NCI-H2081 (cell line): ENCODE measurements at regions not wholly inside any gene's neighbourhood (a gene's known extent, or its start where the extent isn't known, plus 50 kb on each side); places are given as distances from the start of the nearest gene placed in this dataset.
A peak's percentile ranks its signal among the peaks of the same experiment; 100 is the strongest.

Experiments
- DNase-seq, 2 experiments: peaks; one replicate each; lab custom pipeline; 2025; lab: John Stamatoyannopoulos, UW

DNA sequence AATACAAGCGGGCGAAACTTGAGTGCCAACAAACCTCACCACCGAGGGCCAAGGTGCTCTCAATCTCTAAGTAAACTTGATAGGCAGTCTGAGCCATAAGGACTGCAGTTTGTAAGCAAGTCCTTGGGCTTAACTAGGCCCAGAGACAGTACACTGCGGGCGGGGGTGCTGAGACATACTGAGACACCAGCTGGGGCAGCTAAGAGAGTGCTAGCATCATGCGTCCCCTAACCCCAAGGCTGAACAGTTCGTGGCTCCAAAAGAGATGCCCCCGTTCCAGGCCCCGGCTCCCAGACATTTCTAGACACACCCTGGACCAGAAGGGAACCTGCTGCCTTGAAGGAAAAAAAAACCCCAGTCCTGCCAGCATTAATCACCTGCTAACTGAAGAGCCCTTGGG lies 126.8 kb upstream of the PRDX4 start:
- DNase-seq: no peak

DNA sequence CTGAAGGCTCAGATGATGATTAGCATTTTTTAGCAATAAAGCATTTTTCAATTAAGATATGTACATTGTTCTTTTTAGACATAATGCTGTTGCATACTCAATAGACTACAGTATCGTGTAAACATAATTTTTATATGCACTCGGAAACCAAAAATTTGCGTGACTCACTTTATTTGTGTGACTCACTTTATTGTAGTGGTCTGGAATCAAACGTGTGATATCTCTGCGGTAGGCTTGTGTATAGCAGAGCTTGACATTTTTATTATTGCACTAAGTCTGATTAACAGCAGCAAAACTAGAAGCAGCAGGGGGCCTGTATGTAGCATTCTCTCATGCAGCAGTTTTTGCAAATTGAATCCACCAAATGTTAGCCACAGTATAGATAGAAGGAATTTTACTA lies 119.1 kb upstream of the PRDX4 start:
- no peak for DNase-seq

DNA sequence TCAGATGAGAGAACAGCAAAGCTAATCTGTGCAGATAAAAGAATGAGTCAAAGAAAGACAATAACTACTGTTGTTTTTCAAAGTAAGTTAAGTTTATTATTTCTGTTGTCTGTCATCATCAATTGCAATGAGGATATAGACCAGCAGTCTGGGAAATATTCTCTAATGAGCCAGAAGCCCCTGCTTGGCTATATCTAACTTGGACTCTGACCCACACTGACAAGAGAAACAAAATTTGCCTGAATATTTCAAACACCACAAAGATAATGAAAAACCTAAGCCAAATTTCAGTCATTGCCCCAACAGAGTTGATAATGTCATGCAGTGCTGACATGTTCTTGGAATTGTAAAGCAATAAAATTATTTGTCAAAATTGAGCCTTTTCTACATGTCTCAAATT lies 115.0 kb upstream of the PRDX4 start:
- DNase-seq: no peak

DNA sequence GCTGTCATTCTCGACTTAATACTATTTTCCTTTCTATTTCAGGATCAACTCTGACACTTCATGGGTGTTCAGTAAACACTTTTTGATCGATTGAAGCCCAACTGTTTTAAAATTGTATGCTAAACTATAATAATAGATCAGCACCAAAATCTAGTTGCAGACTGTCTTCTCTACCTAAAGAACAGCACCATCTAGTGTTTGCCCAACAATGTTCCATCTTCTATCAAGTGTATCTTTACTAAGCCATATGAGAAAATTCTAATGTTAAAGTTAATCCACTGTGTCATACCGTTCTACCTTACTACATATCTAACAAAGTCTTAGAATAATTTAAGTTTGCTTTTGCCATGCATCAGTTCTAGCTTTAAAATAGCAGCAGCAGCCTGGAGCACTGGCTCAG lies 113.0 kb upstream of the PRDX4 start:
- DNase-seq: peak; percentile 38

DNA sequence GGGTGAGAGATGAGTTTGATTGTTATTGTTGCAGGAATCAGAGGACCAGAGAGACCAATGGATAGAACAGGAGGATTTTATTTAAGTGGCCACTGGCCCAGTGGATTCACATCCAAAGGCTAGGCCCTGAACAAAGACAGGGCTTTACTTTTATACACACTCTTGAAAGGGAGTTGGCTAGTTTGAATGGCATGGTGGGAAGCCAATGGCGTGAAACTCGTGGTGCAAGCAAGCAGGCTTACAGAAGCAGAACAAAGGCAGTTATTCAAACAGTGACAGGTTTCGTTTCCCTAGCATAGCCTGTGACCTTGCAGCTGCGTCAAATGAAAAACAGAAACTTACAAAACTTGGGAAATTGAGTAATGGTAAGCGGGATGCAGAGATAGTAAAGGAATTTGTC lies 110.2 kb upstream of the PRDX4 start:
- DNase-seq: no peak

DNA sequence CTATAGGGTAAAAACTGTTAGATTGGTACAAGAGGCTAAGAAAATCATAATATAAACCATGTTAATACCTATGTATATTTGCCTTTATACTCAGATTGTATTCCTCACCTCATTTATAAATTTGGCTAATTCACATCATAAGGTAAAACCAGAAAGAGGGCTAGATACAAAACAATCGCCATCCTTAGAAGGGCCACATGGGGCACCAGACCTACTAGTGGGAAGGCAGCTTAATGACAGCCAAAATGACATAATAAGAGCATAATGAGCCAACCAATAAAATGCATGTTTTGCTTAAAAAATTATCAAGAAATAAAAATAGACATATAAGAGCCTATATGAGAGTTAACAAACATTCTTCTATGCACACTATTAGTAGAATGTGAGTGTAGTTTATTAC lies 107.3 kb upstream of the PRDX4 start:
- no peak for DNase-seq

DNA sequence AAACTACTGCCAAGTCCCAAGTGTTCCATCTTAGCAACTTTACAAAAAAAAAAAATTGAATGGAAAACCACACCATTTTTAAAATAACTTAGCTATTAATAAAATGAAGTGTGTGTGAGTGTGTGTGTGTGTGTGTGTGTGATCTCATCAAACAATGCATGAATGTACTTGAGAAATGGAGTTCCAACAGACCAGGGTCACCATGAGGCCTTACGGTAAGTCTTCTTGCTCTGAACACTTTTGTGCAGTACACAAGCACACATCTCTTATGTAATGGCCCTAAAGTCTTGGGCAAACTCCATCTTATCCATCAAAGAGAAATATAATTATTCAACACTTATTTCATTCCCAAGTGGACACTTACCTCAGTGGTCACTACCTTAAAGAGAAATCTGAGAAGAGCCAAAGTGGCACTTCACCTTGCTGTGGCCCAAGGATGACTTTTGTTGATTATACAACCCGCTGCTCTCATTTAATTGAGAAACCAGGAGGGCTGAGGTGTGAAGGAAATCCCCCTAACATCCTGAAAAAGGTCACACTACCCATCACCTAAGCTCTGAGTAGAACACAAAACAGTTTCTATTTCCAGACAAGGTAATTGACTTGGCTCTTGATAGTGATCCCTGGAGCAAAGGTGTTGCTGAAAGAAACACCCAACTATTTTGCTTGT lies 96.5 kb upstream of the PRDX4 start:
- DNase-seq: no peak

DNA sequence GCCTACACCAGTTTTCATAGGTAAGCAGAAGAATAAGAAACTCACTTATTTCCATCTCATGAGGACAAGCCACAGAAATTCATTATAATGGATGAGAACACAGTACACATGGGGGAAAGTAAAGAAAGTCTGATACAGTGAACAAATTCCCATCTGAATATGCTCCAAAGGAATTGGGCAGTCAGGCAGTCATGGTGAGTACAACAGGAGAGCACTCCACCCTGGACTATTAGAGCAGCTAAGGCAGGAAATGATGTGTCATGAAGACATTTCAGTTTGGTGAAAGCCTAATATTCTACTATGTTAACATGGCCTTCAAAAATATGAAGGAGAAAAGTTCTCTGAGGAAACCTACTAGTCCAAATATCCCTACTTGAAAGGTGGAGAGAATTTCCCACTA lies 92.0 kb upstream of the PRDX4 start:
- no peak for DNase-seq

DNA sequence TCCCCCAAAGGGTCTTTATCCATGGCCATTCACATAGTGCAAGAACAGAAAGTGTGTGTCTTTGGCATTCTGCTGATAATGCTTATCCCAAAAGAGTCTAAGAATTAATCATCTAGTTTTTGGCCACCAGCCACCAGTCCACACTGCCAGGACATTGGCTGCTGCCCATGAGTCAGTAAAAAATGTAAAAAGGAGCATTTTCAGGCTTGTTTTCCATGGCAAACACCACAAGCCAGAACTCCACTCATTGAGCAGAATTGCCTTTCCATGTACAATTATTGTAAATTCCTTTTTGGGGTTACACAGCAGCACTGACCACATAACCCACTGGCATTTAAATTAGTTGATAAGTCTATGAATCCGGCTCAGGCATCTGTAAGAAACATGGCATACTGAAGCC lies 89.2 kb upstream of the PRDX4 start:
- DNase-seq: no peak

DNA sequence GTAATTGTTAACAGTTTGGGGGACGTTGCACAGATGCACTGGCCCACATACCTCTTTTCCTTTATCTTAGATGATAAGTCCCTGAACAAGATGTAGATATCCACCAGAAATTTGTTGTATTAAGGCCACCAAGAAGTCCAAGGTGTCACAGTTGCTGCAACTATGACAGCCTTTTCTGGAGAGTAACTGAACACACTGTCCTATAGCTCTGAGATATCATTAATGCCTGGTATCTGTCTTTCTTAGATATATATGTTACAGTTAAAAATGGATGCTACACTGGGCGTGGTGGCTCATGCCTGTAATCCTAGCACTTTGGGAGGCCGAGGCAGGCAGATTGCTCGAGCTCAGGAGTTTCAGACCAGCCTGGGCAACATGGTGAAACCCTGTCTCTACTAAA lies 77.8 kb upstream of the PRDX4 start:
- DNase-seq: no peak

DNA sequence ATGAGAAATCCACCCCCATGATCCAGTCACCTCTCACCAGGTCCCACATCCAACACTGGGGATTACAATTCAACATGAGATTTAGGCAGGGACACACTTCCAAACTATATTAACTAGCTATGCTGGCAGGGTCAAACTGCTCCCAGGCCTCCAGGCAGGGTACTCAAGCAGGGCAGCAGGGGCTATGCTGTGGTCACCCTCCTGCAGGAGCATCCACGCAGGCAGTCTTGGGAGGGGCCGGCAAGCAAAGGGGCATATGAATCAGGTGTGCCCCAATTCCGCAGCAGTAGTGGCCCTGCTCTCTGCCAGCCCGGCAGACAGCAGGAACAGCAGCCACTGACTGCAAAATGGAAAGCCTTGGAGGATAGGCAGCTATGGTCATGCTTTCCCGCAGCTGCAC lies 74.6 kb upstream of the PRDX4 start:
- no peak for DNase-seq

DNA sequence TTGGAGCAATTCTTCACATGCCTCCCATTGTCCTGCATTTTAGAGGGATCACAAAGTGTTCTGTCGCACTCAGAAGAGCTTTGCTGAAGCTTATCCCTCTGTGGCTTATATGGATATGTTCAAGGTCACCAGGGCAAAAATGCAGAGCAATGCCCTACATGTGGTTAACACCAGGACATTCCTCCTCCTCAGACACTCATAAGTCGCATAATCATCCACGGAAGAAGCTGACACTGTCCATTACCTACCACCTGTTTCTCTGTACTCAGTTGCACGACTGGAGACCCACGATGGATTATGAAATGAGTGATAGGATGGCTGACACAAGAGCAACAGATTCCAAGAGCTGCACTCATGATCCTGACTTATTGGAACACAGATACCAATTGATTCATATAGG lies 68.7 kb upstream of the PRDX4 start:
- no peak for DNase-seq

DNA sequence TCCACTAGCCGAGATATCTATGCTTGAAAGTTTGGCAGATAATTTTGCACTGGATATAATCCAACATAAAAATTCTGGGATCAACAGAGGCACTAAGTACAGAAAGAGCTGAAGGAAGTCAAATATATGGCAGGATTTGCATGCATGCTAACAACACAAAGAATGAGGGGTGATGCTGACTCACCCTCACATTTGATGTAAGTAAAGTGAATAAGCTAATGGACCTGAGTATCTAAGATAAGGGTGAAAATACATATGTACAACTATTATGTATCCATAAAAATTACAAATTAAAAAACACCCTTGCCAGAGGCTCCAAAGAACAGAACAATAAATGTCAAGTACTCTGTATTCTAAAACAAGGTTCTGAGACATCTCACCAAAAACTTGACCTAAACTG lies 63.8 kb upstream of the PRDX4 start:
- no peak for DNase-seq

DNA sequence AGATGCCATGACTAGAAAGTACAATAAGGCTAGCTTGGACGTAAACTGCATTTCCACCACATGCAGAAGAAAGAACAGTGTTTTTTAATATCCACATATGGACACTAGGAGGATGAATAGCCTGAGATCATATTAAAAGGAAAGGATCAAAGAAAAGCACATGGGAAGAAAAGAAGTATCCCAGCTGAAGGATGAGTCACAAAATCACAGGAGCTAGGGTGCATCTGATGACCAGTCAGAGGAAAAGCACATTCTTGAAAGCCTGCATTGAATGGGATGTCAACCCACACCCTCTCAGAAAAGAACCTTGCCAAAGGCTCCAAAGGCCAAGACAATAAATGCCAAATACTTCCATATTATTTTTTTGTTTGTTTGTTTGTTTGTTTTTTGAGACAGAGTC lies 56.8 kb upstream of the PRDX4 start:
- DNase-seq: no peak

DNA sequence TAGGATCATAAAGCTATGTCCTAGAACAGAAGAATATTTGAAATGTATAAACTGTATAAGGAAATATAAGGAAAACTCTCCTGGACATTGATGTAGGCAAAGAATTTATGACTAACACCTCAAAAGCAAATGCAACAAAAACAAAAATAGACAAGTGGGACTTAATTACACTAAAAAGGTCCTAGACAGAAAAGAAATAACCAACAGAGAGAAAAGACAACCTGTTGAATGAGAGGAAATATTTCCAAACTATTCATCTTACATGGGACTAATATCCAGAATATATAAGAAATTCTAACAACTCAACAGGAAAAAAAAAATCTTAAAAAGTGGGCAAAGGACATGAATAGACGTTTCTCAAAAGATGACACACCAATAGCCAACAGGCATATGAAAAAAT lies 54.4 kb upstream of the PRDX4 start:
- DNase-seq: no peak

DNA sequence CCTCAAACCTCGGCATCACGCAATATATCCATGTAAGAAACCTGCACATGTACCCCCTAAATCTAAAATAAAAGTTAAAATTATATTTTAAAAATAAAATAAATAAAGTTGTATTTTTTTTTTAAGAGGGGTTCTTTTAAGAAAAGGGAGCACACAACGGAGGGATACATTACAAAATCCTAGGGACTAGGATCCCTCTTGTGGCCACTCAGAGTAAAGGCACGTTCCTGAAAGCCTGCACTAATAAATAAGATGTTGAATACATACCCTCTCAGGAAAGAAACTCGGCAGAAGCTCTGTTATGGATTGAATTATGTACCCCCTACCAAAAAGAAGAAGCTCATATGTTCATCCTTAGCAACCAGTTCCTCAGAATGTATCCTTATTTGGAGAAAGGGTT lies 50.9 kb upstream of the PRDX4 start:
- peak; percentile 5 to 23 for DNase-seq
